ENCODE measurements at regions not wholly inside any gene's neighbourhood (a gene's known extent, or its start where the extent isn't known, plus 50 kb on each side); places are given as distances from the start of the nearest gene placed in this dataset.

GRCh38 chr2:106026271-106027190, 167.6 kb downstream of the UXS1 start (continued):
- TF ChIP-seq PRDM10 (IDR thresholded peaks at IDR 0.05; ENCODE audit: partially characterized antibody), result no peak
- no peak for TF ChIP-seq ZNF165 (CRISPR knock-in tag; IDR thresholded peaks at IDR 0.05; ENCODE audit: borderline replicate concordance)
- no peak for TF ChIP-seq TGIF2 (CRISPR knock-in tag; IDR thresholded peaks at IDR 0.05)

- no peak overlapping the region for H3K4me3 ChIP-seq
- H3K4me1 ChIP-seq (replicated peaks in 1 of 2; ENCODE audit: control insufficient read depth in 2 of 2, insufficient read depth in 2 of 2, low read length in 2 of 2), result no peaks in the 10 kb centered on the region
- peaks cover 5 to 34% of the 10 kb centered on the region in 2 experiments for H3K27me3 ChIP-seq (ENCODE audit: control insufficient read depth in 2 of 2, insufficient read depth in 2 of 2, low read length in 2 of 2)
- H3K9me3 ChIP-seq (replicated peaks; ENCODE audit: control insufficient read depth, insufficient read depth, low read depth, low read length), result no peaks in the 10 kb centered on the region
- H3K4me2 ChIP-seq (ENCODE audit: insufficient read depth, low read length), result no peak overlapping the region
- no peaks in the 10 kb centered on the region for H3K9me1 ChIP-seq (ENCODE audit: control insufficient read depth, insufficient read depth, low read length)
- 3% methylated on average over 5 of the region's 5 CpGs for WGBS (ENCODE audit: insufficient coverage, low coverage, missing lambda C conversion rate)
- no peak for FAIRE-seq
- no peak overlapping the region for H3K27ac ChIP-seq (ENCODE audit: extremely low read depth, low read depth, low read length)
- intact Hi-C loops (cut with micrococcal nuclease), result no loop called here
- H2AFZ ChIP-seq (ENCODE audit: low read depth, low read length), result no peak overlapping the region
- in situ Hi-C loops (cut with MboI), result no loop called here
- H3K79me2 ChIP-seq (ENCODE audit: control insufficient read depth, insufficient read depth, low read length), result no peaks in the 10 kb centered on the region
- no peaks in the 10 kb centered on the region for H4K20me1 ChIP-seq (replicated peaks; ENCODE audit: control insufficient read depth, insufficient read depth, low read length)
- no peak for DNase-seq (ENCODE audit: extremely low read depth in 1 of 4, low spot score in 3 of 4)
- no peak for ATAC-seq
- H3K9ac ChIP-seq (ENCODE audit: insufficient read depth in 1 of 2, low read depth in 2 of 2, low read length in 2 of 2), result no peak overlapping the region
- ChIA-PET POLR2A (interaction anchor here (0.8 kb wide), 1 partner anchor 1334 kb away, joined by 3 read pairs; no protein-coding TSS in a partner anchor), CTCF (ENCODE audit: low intra/inter-chr PET ratio) (no interaction called here)
- no TSS peak for BruUV-seq (replicated peaks)
- no peaks in the 10 kb centered on the region for H3K36me3 ChIP-seq (ENCODE audit: control insufficient read depth, insufficient read depth, low read length)
- TF ChIP-seq U2AF1 (optimal IDR thresholded peaks at IDR 0.05; ENCODE audit: low read depth, low read length) (no peak), BRCA1 (IDR thresholded peaks at IDR 0.05) (no peak), BRCA1 (CRISPR knock-in tag; IDR thresholded peaks at IDR 0.05) (no peak), CSDE1 (IDR thresholded peaks at IDR 0.05) (no peak), ZNF212 (CRISPR knock-in tag; IDR thresholded peaks at IDR 0.05) (no peak), HDAC1 (IDR thresholded peaks at IDR 0.05) (no peak), HEY1 (CRISPR knock-in tag; IDR thresholded peaks at IDR 0.05; ENCODE audit: borderline replicate concordance) (no peak), IRF2 (CRISPR knock-in tag; IDR thresholded peaks at IDR 0.05) (no peak), ELK3 (CRISPR knock-in tag; IDR thresholded peaks at IDR 0.05) (no peak), NR2C2 (CRISPR knock-in tag; IDR thresholded peaks at IDR 0.05) (no peak), NR2C2 (tag; IDR thresholded peaks at IDR 0.05) (no peak), HCFC1 (IDR thresholded peaks at IDR 0.05; ENCODE audit: low read depth, low read length) (no peak), PRMT5 (CRISPR knock-in tag; IDR thresholded peaks at IDR 0.05) (no peak), ELF1 (tag; IDR thresholded peaks at IDR 0.05) (no peak), BRD4 (IDR thresholded peaks at IDR 0.05) (no peak)
These were observed 168.3 kb downstream of the UXS1 start for GRCh38 chr2:106025796-106026195.
